GM23338 (cell line): ENCODE measurements at regions not wholly inside any gene's neighbourhood (a gene's known extent, or its start where the extent isn't known, plus 50 kb on each side); places are given as distances from the start of the nearest gene placed in this dataset.

ENCODE experiments used
- ATAC-seq: fragments of 200-7000 bp; cut with Tn5 transposase; 3 replicates; pipeline ENCODE4 v1.9.1; 2020
- DNase-seq: peaks from one replicate; pipeline ENCODE4 v3.0.0-alpha.2; 2015; ENCODE audit warnings: low spot score
- H2AFZ ChIP-seq: fragments of 200-600 bp; sonication (generic); 2 replicates; pipeline ENCODE4 v1.8.0; 2016; ENCODE audit warnings: antibody characterized with exemption, mild to moderate bottlenecking, moderate library complexity
- H3F3A ChIP-seq: fragments of 200-600 bp; sonication (generic); replicated peaks from 2 replicates; pipeline ENCODE4 v1.8.0; 2017; ENCODE audit warnings: antibody characterized with exemption, mixed run types, low read depth
- H3K27ac ChIP-seq: fragments of 200-600 bp; sonication (generic); 2 replicates; pipeline ENCODE4 v1.6.1; 2016; ENCODE audit warnings: low read depth
- H3K27me3 ChIP-seq: fragments of 200-600 bp; sonication (generic); 2 replicates; pipeline ENCODE4 v1.8.0; 2016; ENCODE audit warnings: mild to moderate bottlenecking, mixed run types, moderate library complexity; ENCODE audit not compliant: insufficient read depth
- H3K36me3 ChIP-seq: fragments of 200-600 bp; sonication (generic); 2 replicates; pipeline ENCODE4 v1.8.0; 2016; ENCODE audit warnings: mild to moderate bottlenecking; ENCODE audit not compliant: insufficient read depth
- H3K4me1 ChIP-seq: fragments of 200-600 bp; sonication (generic); 2 replicates; pipeline ENCODE4 v1.8.0; 2016; ENCODE audit warnings: mild to moderate bottlenecking, moderate library complexity; ENCODE audit not compliant: insufficient read depth
- H3K4me2 ChIP-seq: fragments of 200-600 bp; sonication (generic); 2 replicates; pipeline ENCODE4 v1.7.1; 2017; ENCODE audit warnings: mixed run types
- H3K4me3 ChIP-seq: fragments of 200-600 bp; sonication (generic); 2 replicates; pipeline ENCODE4 v1.6.1; 2016; ENCODE audit warnings: mixed run types
- H3K79me2 ChIP-seq: fragments of 200-600 bp; sonication (generic); replicated peaks from 2 replicates; pipeline ENCODE4 v1.8.0; 2017; ENCODE audit warnings: mild to moderate bottlenecking; ENCODE audit not compliant: insufficient read depth
- H3K9me2 ChIP-seq: fragments of 200-600 bp; sonication (generic); 2 replicates; pipeline ENCODE4 v1.8.0; 2017; ENCODE audit not compliant: insufficient read depth
- H4K20me1 ChIP-seq: fragments of 200-600 bp; sonication (generic); replicated peaks from 2 replicates; pipeline ENCODE4 v1.8.0; 2017; ENCODE audit warnings: mild to moderate bottlenecking; ENCODE audit not compliant: insufficient read depth
- H3K27ac Mint-ChIP-seq: 2 replicates; pipeline ENCODE4 v1.8.0; 2020; ENCODE audit warnings: inconsistent platforms, mild to moderate bottlenecking, moderate library complexity, mixed read lengths
- H3K27me3 Mint-ChIP-seq: 3 replicates; pipeline ENCODE4 v1.8.0; 2022; ENCODE audit warnings: low read depth, mild to moderate bottlenecking, moderate library complexity, mixed read lengths, inconsistent platforms; ENCODE audit not compliant: insufficient read depth, poor library complexity
- H3K36me3 Mint-ChIP-seq: 3 replicates; pipeline ENCODE4 v1.8.0; 2021; ENCODE audit warnings: low read depth, mild to moderate bottlenecking, inconsistent platforms, moderate library complexity, mixed read lengths
- H3K4me1 Mint-ChIP-seq: 3 replicates; pipeline ENCODE4 v1.8.0; 2020; ENCODE audit warnings: mild to moderate bottlenecking, inconsistent platforms, mixed read lengths
- H3K4me3 Mint-ChIP-seq: 3 replicates; pipeline ENCODE4 v1.8.0; 2021; ENCODE audit warnings: moderate library complexity, mild to moderate bottlenecking, inconsistent platforms, mixed read lengths
- H3K9me3 Mint-ChIP-seq: 3 replicates; pipeline ENCODE4 v1.8.0; 2020; ENCODE audit warnings: moderate library complexity, mild to moderate bottlenecking, inconsistent platforms, mixed read lengths
- CREB1 ChIP-seq: fragments of 250-450 bp; sonication (Bioruptor Pico); IDR thresholded peaks from 2 replicates; pipeline ENCODE4 v1.5.0; 2020; ENCODE audit warnings: low read depth, mild to moderate bottlenecking, moderate library complexity
- EZH2 ChIP-seq: fragments of 200-600 bp; sonication (generic); IDR thresholded peaks from one replicate; pipeline ENCODE4 v1.8.0; 2017; ENCODE audit warnings: antibody characterized with exemption, mild to moderate bottlenecking, low read depth; ENCODE audit not compliant: unreplicated experiment
- EZH2phosphoT487 ChIP-seq: fragments of 200-600 bp; sonication (generic); IDR thresholded peaks from one replicate; pipeline ENCODE4 v1.8.1; 2018; ENCODE audit warnings: antibody characterized with exemption; ENCODE audit not compliant: unreplicated experiment
- JUNB ChIP-seq: IDR thresholded peaks from one replicate; pipeline ENCODE4 v1.6.1; 2016; ENCODE audit warnings: antibody characterized with exemption; ENCODE audit not compliant: unreplicated experiment
- NANOG ChIP-seq: IDR thresholded peaks from 2 replicates; pipeline ENCODE4 v1.6.1; 2016; ENCODE audit warnings: antibody characterized with exemption, borderline replicate concordance
- POLR2AphosphoS5 ChIP-seq: IDR thresholded peaks from 2 replicates; pipeline ENCODE4 v1.6.1; 2016; ENCODE audit warnings: antibody characterized with exemption, low read depth
- STAT1 ChIP-seq: IDR thresholded peaks from one replicate; pipeline ENCODE4 v1.6.1; 2016; ENCODE audit warnings: antibody characterized with exemption; ENCODE audit not compliant: unreplicated experiment
- ZNF114 ChIP-seq: fragments of 250-450 bp; sonication (Bioruptor Pico); IDR thresholded peaks from 2 replicates; pipeline ENCODE4 v1.5.0; 2020; ENCODE audit warnings: mild to moderate bottlenecking, moderate library complexity
- ZNF331 ChIP-seq: fragments of 250-450 bp; sonication (Bioruptor Pico); IDR thresholded peaks from 2 replicates; pipeline ENCODE4 v1.5.0; 2020; ENCODE audit warnings: low read depth, mild to moderate bottlenecking, moderate library complexity
- TF ChIP-seq, protein P1 (sequence below): IDR thresholded peaks from one replicate; pipeline ENCODE4 v1.6.1; 2018; ENCODE audit warnings: antibody characterized with exemption; ENCODE audit not compliant: unreplicated experiment
- TF ChIP-seq, protein P2 (sequence below), 2 experiments: fragments of 200-600 bp in 1 of 2; sonication (generic) in 1 of 2; conservative IDR thresholded peaks; 2 replicates each; pipeline versions ENCODE4 v1.5.1 to v1.6.1; 2016 to 2017; ENCODE audit warnings: antibody characterized with exemption in 2 of 2, low read depth in 2 of 2, mild to moderate bottlenecking in 2 of 2, moderate library complexity in 1 of 2
- TF ChIP-seq, protein P3 (sequence below): fragments of 250-450 bp; sonication (Bioruptor Pico); IDR thresholded peaks from 2 replicates; pipeline ENCODE4 v1.5.0; 2020; ENCODE audit warnings: mild to moderate bottlenecking, moderate library complexity
- TF ChIP-seq, protein P4 (sequence below): IDR thresholded peaks from 2 replicates; pipeline ENCODE4 v1.6.1; 2016; ENCODE audit warnings: antibody characterized with exemption

DNA sequence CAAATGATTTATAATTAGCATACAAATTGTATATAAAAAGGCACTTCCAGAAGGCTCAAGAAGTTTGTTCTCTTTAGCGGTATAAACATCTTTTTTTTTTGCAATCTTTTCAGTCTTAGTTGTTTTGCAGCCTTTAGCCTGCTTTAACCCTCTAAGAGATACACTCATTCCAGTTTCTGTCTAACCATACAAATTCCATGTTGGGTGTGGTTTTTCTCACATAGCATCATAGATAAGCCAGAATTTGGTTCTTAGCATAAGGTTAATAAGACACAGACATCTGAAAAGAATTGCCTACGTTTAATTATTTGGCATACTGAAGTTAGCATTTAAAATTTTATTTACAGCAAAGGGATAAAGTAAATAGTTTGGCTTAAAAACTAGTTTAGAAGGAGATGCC is 92.5 kb upstream of the NPVF start:
- Mint-ChIP-seq H3K27ac (no peak overlapping the region), H3K27me3 (no peaks in the 10 kb centered on the region), H3K4me3 (no peak overlapping the region), H3K4me1 (peaks cover 29% of the 10 kb centered on the region), H3K9me3 (no peaks in the 10 kb centered on the region), H3K36me3 (no peaks in the 10 kb centered on the region)
- TF ChIP-seq STAT1, result no peak
- no peak for TF ChIP-seq ZNF114 (CRISPR knock-in tag)
- TF ChIP-seq JUNB, result no peak
- TF ChIP-seq ZNF331 (CRISPR knock-in tag), result no peak
- TF ChIP-seq, protein P1, sequence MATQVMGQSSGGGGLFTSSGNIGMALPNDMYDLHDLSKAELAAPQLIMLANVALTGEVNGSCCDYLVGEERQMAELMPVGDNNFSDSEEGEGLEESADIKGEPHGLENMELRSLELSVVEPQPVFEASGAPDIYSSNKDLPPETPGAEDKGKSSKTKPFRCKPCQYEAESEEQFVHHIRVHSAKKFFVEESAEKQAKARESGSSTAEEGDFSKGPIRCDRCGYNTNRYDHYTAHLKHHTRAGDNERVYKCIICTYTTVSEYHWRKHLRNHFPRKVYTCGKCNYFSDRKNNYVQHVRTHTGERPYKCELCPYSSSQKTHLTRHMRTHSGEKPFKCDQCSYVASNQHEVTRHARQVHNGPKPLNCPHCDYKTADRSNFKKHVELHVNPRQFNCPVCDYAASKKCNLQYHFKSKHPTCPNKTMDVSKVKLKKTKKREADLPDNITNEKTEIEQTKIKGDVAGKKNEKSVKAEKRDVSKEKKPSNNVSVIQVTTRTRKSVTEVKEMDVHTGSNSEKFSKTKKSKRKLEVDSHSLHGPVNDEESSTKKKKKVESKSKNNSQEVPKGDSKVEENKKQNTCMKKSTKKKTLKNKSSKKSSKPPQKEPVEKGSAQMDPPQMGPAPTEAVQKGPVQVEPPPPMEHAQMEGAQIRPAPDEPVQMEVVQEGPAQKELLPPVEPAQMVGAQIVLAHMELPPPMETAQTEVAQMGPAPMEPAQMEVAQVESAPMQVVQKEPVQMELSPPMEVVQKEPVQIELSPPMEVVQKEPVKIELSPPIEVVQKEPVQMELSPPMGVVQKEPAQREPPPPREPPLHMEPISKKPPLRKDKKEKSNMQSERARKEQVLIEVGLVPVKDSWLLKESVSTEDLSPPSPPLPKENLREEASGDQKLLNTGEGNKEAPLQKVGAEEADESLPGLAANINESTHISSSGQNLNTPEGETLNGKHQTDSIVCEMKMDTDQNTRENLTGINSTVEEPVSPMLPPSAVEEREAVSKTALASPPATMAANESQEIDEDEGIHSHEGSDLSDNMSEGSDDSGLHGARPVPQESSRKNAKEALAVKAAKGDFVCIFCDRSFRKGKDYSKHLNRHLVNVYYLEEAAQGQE, result no peak
- TF ChIP-seq, protein P2, sequence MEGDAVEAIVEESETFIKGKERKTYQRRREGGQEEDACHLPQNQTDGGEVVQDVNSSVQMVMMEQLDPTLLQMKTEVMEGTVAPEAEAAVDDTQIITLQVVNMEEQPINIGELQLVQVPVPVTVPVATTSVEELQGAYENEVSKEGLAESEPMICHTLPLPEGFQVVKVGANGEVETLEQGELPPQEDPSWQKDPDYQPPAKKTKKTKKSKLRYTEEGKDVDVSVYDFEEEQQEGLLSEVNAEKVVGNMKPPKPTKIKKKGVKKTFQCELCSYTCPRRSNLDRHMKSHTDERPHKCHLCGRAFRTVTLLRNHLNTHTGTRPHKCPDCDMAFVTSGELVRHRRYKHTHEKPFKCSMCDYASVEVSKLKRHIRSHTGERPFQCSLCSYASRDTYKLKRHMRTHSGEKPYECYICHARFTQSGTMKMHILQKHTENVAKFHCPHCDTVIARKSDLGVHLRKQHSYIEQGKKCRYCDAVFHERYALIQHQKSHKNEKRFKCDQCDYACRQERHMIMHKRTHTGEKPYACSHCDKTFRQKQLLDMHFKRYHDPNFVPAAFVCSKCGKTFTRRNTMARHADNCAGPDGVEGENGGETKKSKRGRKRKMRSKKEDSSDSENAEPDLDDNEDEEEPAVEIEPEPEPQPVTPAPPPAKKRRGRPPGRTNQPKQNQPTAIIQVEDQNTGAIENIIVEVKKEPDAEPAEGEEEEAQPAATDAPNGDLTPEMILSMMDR (conservative IDR thresholded peaks at IDR 0.05; ENCODE audit: low read depth in 2 of 2), result no peak
- TF ChIP-seq EZH2phosphoT487, result no peak
- TF ChIP-seq EZH2, result no peak
- no peak for TF ChIP-seq POLR2AphosphoS5
- TF ChIP-seq NANOG, result no peak
- TF ChIP-seq, protein P3, sequence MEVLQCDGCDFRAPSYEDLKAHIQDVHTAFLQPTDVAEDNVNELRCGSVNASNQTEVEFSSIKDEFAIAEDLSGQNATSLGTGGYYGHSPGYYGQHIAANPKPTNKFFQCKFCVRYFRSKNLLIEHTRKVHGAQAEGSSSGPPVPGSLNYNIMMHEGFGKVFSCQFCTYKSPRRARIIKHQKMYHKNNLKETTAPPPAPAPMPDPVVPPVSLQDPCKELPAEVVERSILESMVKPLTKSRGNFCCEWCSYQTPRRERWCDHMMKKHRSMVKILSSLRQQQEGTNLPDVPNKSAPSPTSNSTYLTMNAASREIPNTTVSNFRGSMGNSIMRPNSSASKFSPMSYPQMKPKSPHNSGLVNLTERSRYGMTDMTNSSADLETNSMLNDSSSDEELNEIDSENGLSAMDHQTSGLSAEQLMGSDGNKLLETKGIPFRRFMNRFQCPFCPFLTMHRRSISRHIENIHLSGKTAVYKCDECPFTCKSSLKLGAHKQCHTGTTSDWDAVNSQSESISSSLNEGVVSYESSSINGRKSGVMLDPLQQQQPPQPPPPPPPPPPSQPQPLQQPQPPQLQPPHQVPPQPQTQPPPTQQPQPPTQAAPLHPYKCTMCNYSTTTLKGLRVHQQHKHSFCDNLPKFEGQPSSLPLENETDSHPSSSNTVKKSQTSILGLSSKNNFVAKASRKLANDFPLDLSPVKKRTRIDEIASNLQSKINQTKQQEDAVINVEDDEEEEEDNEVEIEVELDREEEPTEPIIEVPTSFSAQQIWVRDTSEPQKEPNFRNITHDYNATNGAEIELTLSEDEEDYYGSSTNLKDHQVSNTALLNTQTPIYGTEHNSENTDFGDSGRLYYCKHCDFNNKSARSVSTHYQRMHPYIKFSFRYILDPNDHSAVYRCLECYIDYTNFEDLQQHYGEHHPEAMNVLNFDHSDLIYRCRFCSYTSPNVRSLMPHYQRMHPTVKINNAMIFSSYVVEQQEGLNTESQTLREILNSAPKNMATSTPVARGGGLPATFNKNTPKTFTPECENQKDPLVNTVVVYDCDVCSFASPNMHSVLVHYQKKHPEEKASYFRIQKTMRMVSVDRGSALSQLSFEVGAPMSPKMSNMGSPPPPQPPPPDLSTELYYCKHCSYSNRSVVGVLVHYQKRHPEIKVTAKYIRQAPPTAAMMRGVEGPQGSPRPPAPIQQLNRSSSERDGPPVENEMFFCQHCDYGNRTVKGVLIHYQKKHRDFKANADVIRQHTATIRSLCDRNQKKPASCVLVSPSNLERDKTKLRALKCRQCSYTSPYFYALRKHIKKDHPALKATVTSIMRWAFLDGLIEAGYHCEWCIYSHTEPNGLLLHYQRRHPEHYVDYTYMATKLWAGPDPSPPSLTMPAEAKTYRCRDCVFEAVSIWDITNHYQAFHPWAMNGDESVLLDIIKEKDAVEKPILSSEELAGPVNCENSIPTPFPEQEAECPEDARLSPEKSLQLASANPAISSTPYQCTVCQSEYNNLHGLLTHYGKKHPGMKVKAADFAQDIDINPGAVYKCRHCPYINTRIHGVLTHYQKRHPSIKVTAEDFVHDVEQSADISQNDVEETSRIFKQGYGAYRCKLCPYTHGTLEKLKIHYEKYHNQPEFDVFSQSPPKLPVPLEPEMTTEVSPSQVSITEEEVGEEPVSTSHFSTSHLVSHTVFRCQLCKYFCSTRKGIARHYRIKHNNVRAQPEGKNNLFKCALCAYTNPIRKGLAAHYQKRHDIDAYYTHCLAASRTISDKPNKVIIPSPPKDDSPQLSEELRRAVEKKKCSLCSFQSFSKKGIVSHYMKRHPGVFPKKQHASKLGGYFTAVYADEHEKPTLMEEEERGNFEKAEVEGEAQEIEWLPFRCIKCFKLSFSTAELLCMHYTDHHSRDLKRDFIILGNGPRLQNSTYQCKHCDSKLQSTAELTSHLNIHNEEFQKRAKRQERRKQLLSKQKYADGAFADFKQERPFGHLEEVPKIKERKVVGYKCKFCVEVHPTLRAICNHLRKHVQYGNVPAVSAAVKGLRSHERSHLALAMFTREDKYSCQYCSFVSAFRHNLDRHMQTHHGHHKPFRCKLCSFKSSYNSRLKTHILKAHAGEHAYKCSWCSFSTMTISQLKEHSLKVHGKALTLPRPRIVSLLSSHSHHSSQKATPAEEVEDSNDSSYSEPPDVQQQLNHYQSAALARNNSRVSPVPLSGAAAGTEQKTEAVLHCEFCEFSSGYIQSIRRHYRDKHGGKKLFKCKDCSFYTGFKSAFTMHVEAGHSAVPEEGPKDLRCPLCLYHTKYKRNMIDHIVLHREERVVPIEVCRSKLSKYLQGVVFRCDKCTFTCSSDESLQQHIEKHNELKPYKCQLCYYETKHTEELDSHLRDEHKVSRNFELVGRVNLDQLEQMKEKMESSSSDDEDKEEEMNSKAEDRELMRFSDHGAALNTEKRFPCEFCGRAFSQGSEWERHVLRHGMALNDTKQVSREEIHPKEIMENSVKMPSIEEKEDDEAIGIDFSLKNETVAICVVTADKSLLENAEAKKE (CRISPR knock-in tag), result no peak
- TF ChIP-seq, protein P4, sequence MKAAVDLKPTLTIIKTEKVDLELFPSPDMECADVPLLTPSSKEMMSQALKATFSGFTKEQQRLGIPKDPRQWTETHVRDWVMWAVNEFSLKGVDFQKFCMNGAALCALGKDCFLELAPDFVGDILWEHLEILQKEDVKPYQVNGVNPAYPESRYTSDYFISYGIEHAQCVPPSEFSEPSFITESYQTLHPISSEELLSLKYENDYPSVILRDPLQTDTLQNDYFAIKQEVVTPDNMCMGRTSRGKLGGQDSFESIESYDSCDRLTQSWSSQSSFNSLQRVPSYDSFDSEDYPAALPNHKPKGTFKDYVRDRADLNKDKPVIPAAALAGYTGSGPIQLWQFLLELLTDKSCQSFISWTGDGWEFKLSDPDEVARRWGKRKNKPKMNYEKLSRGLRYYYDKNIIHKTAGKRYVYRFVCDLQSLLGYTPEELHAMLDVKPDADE, result no peak
- no peak for TF ChIP-seq CREB1
- Histone ChIP-seq H3K27me3 (no peaks in the 10 kb centered on the region), H4K20me1 (no peaks in the 10 kb centered on the region), H3K9me2 (no peaks in the 10 kb centered on the region), H3K4me3 (no peak overlapping the region), H3K4me2 (no peak overlapping the region), H2AFZ (no peak overlapping the region), H3K36me3 (no peaks in the 10 kb centered on the region), H3K79me2 (no peaks in the 10 kb centered on the region), H3K4me1 (peaks cover 13% of the 10 kb centered on the region), H3K27ac (no peak overlapping the region), H3F3A (no peaks in the 10 kb centered on the region)
- no peak for ATAC-seq
- DNase-seq, result no peak
